NB4 (cell line): ENCODE measurements at regions not wholly inside any gene's neighbourhood (a gene's known extent, or its start where the extent isn't known, plus 50 kb on each side); places are given as distances from the start of the nearest gene placed in this dataset.

Source experiments
- CTCF ChIP-seq: IDR thresholded peaks from one replicate; pipeline ENCODE4 v1.5.1; 2012; ENCODE audit warnings: low read depth, low read length
- MAX ChIP-seq: IDR thresholded peaks from 2 replicates; pipeline ENCODE4 v1.6.1; 2011; ENCODE audit warnings: low read depth, low read length
- POLR2A ChIP-seq: IDR thresholded peaks from 2 replicates; pipeline ENCODE4 v1.6.1; 2011; ENCODE audit warnings: mild to moderate bottlenecking; ENCODE audit not compliant: insufficient read length; ENCODE audit errors: extremely low read depth

- TF ChIP-seq MAX (no peak), CTCF (no peak), POLR2A (no peak)
These were observed 107.4 kb downstream of the CT47B1 start for GRCh38 chrX:120768254-120768653.
